ENCODE measurements at regions not wholly inside any gene's neighbourhood (a gene's known extent, or its start where the extent isn't known, plus 50 kb on each side); places are given as distances from the start of the nearest gene placed in this dataset.
"Not testable (repeated sequence)": the region's sequence is repeated elsewhere in the genome, so short reads cannot be mapped to it uniquely, and the experiment has no call there.

DNA sequence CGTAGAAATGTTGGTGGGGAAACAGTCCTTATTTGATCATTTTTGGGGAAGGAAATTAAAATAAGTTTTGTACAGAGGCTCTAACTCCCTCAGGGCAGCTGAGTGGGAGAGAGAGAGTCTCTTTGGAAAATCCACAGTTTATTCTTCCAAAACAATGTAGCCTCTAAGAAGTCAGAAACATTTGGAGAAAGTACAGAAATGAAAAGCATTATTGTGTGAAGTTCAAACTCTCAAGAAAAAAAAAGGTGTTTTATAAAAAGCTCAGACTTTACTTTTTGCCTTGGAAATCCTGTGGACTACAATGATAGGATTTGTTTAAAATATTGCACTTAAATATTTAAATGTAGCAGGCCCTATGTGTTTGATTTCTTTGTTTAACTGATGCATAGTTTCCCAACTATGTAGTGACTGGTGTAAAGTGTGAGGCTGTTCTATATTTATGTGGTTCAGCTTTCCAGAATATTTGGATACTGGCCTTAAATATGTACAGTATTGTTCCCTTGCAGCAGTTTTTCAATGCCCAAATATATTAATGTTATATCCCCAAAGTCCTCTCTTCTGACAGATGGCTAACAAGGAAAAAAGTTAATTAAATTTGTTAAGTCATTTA lies 82.0 kb upstream of the OTOGL start:
- DNase-seq: no peak
- H3K9me3 ChIP-seq: peaks cover 0 to 9% (median 4%) of the 10 kb centered on the region in 12 donors
- no peak overlapping the region for H3K4me3 ChIP-seq
- intact Hi-C loops (cut with DNase I): loop anchor here in 1 of 10 donors (5.0 kb wide), 1 partner anchor 35 kb away; no protein-coding TSS in a partner anchor
- 64 to 76% (median 67%) methylated on average over 1 of the region's 1 CpG for WGBS, 4 donors
- no peaks in the 10 kb centered on the region for H3K27me3 ChIP-seq
- ATAC-seq: no peak
- H3K27ac ChIP-seq: peak overlapping the region in 6 of 12 donors; percentile 6 to 66 (median 43)
- TF ChIP-seq, protein P1, sequence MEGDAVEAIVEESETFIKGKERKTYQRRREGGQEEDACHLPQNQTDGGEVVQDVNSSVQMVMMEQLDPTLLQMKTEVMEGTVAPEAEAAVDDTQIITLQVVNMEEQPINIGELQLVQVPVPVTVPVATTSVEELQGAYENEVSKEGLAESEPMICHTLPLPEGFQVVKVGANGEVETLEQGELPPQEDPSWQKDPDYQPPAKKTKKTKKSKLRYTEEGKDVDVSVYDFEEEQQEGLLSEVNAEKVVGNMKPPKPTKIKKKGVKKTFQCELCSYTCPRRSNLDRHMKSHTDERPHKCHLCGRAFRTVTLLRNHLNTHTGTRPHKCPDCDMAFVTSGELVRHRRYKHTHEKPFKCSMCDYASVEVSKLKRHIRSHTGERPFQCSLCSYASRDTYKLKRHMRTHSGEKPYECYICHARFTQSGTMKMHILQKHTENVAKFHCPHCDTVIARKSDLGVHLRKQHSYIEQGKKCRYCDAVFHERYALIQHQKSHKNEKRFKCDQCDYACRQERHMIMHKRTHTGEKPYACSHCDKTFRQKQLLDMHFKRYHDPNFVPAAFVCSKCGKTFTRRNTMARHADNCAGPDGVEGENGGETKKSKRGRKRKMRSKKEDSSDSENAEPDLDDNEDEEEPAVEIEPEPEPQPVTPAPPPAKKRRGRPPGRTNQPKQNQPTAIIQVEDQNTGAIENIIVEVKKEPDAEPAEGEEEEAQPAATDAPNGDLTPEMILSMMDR (IDR thresholded peaks at IDR 0.05): no peak
- no peak for TF ChIP-seq POLR2A (IDR thresholded peaks at IDR 0.05)
- no peaks in the 10 kb centered on the region for H3K36me3 ChIP-seq
- H3K4me1 ChIP-seq: peaks cover 0 to 8% (median 0%) of the 10 kb centered on the region in 12 donors

DNA sequence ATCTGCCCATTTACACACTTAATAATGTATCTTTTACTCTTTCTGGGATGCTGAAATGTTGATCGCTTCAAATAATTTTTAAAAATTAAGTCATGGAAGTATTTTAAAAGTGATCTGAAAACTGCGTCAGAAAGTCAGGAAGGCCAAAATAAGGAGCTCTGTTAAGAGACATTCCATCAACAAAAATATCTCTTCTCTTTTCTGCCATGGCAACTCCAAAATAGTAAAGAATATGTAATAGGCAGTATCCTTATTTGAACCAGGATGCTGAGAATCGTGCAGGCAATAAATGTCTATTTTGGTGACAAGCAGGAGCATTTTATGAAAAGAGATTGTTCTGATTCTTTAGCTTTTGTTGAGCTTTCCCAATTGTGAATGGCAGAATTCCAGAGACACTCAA lies 81.8 kb upstream of the PPP1R12A start:
- H3K36me3 ChIP-seq: no peaks in the 10 kb centered on the region
- no peak for ATAC-seq
- H3K27ac ChIP-seq: peak overlapping the region in 5 of 12 donors; percentile 36 to 66 (median 44)
- no peak overlapping the region for H3K4me3 ChIP-seq
- DNase-seq: no peak
- no peaks in the 10 kb centered on the region for H3K27me3 ChIP-seq
- intact Hi-C loops (cut with DNase I): loop anchor here in 1 of 10 donors (5.0 kb wide), 1 partner anchor 36 kb away; no protein-coding TSS in a partner anchor
- peaks cover 0 to 8% (median 0%) of the 10 kb centered on the region in 12 donors for H3K4me1 ChIP-seq
- no peak for TF ChIP-seq POLR2A (IDR thresholded peaks at IDR 0.05)
- TF ChIP-seq, protein P1 (IDR thresholded peaks at IDR 0.05): no peak
- WGBS, 4 donors: 65 to 72% (median 70%) methylated on average over 3 of the region's 3 CpGs
- H3K9me3 ChIP-seq: peaks cover 0 to 15% (median 6%) of the 10 kb centered on the region in 12 donors

DNA sequence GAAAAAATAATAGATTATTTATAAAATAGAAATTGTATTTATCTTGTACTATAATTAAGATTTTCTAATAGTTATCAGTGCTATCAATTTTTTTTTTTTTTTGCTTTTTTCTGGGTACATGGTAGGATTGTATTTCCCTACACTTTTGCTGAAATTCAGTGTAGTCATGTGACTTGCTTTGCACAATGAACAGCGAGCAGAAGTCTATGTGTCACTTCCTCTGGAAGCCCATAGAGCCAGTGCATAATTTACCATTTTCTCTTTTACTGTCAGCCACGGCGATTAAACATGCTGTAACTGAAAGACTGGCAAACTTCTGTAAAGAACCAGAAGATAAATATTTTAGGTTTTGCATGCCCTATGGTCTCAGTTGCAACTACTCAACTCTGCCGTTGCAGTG lies 80.8 kb upstream of the PPP1R12A start:
- Histone ChIP-seq H3K36me3 (no peaks in the 10 kb centered on the region), H3K9me3 (peaks cover 0 to 15% (median 6%) of the 10 kb centered on the region in 12 donors), H3K27me3 (no peaks in the 10 kb centered on the region), H3K4me1 (peaks cover 0 to 8% (median 0%) of the 10 kb centered on the region in 12 donors), H3K4me3 (no peak overlapping the region), H3K27ac (no peak overlapping the region)
- TF ChIP-seq POLR2A (IDR thresholded peaks at IDR 0.05): no peak
- TF ChIP-seq, protein P1 (IDR thresholded peaks at IDR 0.05): no peak
- WGBS, 4 donors: 88 to 93% (median 92%) methylated on average over 4 of the region's 4 CpGs
- no peak for ATAC-seq
- DNase-seq: no peak
- intact Hi-C loops (cut with DNase I): loop anchor here in 1 of 10 donors (5.0 kb wide), 1 partner anchor 37 kb away; no protein-coding TSS in a partner anchor

DNA sequence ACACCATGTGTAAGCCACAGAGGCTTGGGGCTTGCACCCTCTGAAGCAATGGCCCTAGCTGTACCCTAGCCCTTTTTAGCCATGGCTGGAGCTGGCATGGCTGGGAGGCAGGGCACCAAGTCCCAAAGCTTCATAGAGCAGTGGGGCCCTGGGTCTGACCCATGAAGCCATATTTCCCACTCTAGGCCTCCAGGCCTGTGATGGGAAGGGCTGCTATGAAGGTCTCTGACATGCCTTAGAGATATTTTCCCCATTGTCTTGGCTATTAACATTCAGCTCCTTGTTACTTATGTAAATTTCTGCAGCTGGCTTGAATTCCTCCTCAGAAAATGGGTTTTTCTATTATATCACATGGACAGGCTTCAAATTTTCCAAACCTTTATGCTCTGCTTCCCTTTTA lies 68.8 kb upstream of the PPP1R12A start:
- DNase-seq; H3K9me3 ChIP-seq; H3K36me3 ChIP-seq; H3K27me3 ChIP-seq; H3K4me1 ChIP-seq; H3K27ac ChIP-seq; intact Hi-C loops (cut with DNase I); ATAC-seq; H3K4me3 ChIP-seq: not testable (repeated sequence)

DNA sequence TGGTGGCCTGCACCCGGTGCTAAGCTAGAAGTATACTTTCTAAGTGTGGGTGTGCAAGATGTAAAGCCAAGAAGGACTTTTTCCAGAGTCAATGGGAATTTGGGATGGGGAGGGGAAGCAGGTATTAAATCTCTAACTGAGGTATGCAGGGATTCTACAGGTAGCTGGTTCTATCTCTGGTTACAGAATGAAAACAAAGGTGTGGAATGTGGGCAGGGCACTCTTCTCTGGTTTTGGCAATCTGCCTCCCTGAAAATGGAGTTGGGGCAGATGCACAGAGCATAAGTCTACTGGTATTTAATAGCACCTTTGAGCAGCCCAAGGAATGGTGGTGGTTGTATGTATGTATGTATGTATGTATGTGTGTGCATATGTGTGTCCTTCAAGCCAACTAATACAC lies 66.7 kb upstream of the PPP1R12A start:
- Histone ChIP-seq H3K36me3 (no peaks in the 10 kb centered on the region), H3K27me3 (no peaks in the 10 kb centered on the region), H3K9me3 (no peaks in the 10 kb centered on the region), H3K4me1 (no peaks in the 10 kb centered on the region), H3K4me3 (no peak overlapping the region), H3K27ac (no peak overlapping the region)
- TF ChIP-seq, protein P1 (IDR thresholded peaks at IDR 0.05): no peak
- no peak for TF ChIP-seq POLR2A (IDR thresholded peaks at IDR 0.05)
- DNase-seq (no peak), ATAC-seq (no peak)
- intact Hi-C loops (cut with DNase I): no loop called here
- WGBS, 4 donors: 83 to 95% (median 93%) methylated on average over 1 of the region's 1 CpG
